IMR-90 (cell line): ENCODE measurements at regions not wholly inside any gene's neighbourhood (a gene's known extent, or its start where the extent isn't known, plus 50 kb on each side); places are given as distances from the start of the nearest gene placed in this dataset.

Experiments used
- ATAC-seq: fragments of 200-7000 bp; cut with Tn5 transposase; 2 replicates; pipeline ENCODE4 v1.9.1; 2020; ENCODE audit warnings: low read depth, mild to moderate bottlenecking, moderate library complexity
- BruUV-seq: library from RNA; stranded (reverse); fragments of 400-500 nt; replicated peaks from 2 replicates; lab custom pipeline; 2021; lab: Mats Ljungman, UMichigan
- CTCF ChIA-PET: fragments of 300-600 bp; formaldehyde crosslinking; extraction: SDS; loops from one replicate; lab custom pipeline; 2021; ENCODE audit warnings: antibody characterized with exemption; lab: Yijun Ruan, JAX
- POLR2A ChIA-PET: fragments of 300-600 bp; sonication (Branson Sonifier 250); formaldehyde crosslinking; loops from one replicate; lab custom pipeline; 2022; ENCODE audit warnings: antibody characterized with exemption; ENCODE audit not compliant: unreplicated experiment; lab: Charles Lee
- DNase-seq: peaks from one replicate; pipeline ENCODE4 v3.0.0; 2013
- H2AFZ ChIP-seq: replicated peaks from 2 replicates; pipeline ENCODE3; 2013; ENCODE audit warnings: low read length, mild to moderate bottlenecking; ENCODE audit not compliant: poor library complexity
- H2AK5ac ChIP-seq: 2 replicates; pipeline ENCODE4 v1.6.1; 2013; ENCODE audit warnings: low read depth, low read length, inconsistent platforms
- H2AK9ac ChIP-seq: replicated peaks from 2 replicates; pipeline ENCODE3; 2013; ENCODE audit warnings: mild to moderate bottlenecking, low read depth, low read length, moderate library complexity; ENCODE audit not compliant: poor library complexity
- H2BK120ac ChIP-seq: 2 replicates; pipeline ENCODE4 v1.6.1; 2013; ENCODE audit warnings: low read depth, low read length, inconsistent platforms
- H2BK15ac ChIP-seq: 3 replicates; pipeline ENCODE4 v1.6.1; 2013; ENCODE audit warnings: low read depth, low read length, inconsistent platforms
- H2BK20ac ChIP-seq: 2 replicates; pipeline ENCODE4 v1.6.1; 2013; ENCODE audit warnings: low read depth, mild to moderate bottlenecking, inconsistent platforms, low read length, moderate library complexity
- H2BK5ac ChIP-seq: 2 replicates; pipeline ENCODE4 v1.6.1; 2013; ENCODE audit warnings: mild to moderate bottlenecking, low read depth, low read length, inconsistent platforms; ENCODE audit not compliant: poor library complexity, severe bottlenecking
- H3K14ac ChIP-seq: replicated peaks from 2 replicates; pipeline ENCODE4 v1.6.1; 2013; ENCODE audit warnings: low read depth, low read length, inconsistent platforms
- H3K18ac ChIP-seq: 2 replicates; pipeline ENCODE4 v1.6.1; 2013; ENCODE audit warnings: low read depth, low read length, control low read depth
- H3K23ac ChIP-seq: 2 replicates; pipeline ENCODE4 v1.6.1; 2013; ENCODE audit warnings: low read depth, low read length, inconsistent platforms
- H3K27ac ChIP-seq: 2 replicates; pipeline ENCODE4 v1.5.1; 2013; ENCODE audit warnings: mild to moderate bottlenecking, control low read depth, low read length; ENCODE audit not compliant: insufficient read depth
- H3K27me3 ChIP-seq: 2 replicates; pipeline ENCODE4 v1.6.1; 2013; ENCODE audit warnings: low read length; ENCODE audit not compliant: control insufficient read depth, insufficient read depth
- H3K36me3 ChIP-seq: 2 replicates; pipeline ENCODE4 v1.6.1; 2013; ENCODE audit warnings: low read length, mixed read lengths; ENCODE audit not compliant: control insufficient read depth, insufficient read depth
- H3K4ac ChIP-seq: 2 replicates; pipeline ENCODE4 v1.6.1; 2013; ENCODE audit warnings: low read depth, low read length, inconsistent platforms
- H3K4me1 ChIP-seq: 2 replicates; pipeline ENCODE4 v1.6.1; 2013; ENCODE audit warnings: low read length, mixed read lengths; ENCODE audit not compliant: control insufficient read depth, insufficient read depth
- H3K4me2 ChIP-seq: 2 replicates; pipeline ENCODE4 v1.6.1; 2013; ENCODE audit warnings: low read depth, mild to moderate bottlenecking, control low read depth, low read length, moderate library complexity
- H3K4me3 ChIP-seq: 2 replicates; pipeline ENCODE4 v1.5.1; 2013; ENCODE audit warnings: low read depth, mild to moderate bottlenecking, control low read depth, low read length, moderate library complexity; ENCODE audit not compliant: insufficient read depth
- H3K56ac ChIP-seq: 2 replicates; pipeline ENCODE4 v1.6.1; 2013; ENCODE audit warnings: low read length, inconsistent platforms; ENCODE audit not compliant: insufficient read depth; ENCODE audit errors: extremely low read depth
- H3K79me1 ChIP-seq, 2 experiments: 2 replicates each; pipeline ENCODE4 v1.6.1; 2013; ENCODE audit warnings: low read length in 2 of 2, inconsistent platforms in 1 of 2, low read depth in 1 of 2
- H3K9ac ChIP-seq: 2 replicates; pipeline ENCODE4 v1.6.1; 2013; ENCODE audit warnings: low read depth, low read length, control low read depth
- H3K9me1 ChIP-seq: 2 replicates; pipeline ENCODE4 v1.6.1; 2013; ENCODE audit warnings: low read length, inconsistent platforms; ENCODE audit not compliant: insufficient read depth
- H3K9me3 ChIP-seq: 2 replicates; pipeline ENCODE4 v1.6.1; 2013; ENCODE audit warnings: low read length; ENCODE audit not compliant: control insufficient read depth, insufficient read depth
- H4K20me1 ChIP-seq: 2 replicates; pipeline ENCODE4 v1.6.1; 2013; ENCODE audit warnings: low read length, inconsistent platforms; ENCODE audit not compliant: insufficient read depth
- H4K5ac ChIP-seq: 2 replicates; pipeline ENCODE4 v1.6.1; 2013; ENCODE audit warnings: mild to moderate bottlenecking, low read depth, low read length, control low read depth
- H4K8ac ChIP-seq, 2 experiments: 2 replicates each; pipeline ENCODE4 v1.6.1; 2013; ENCODE audit warnings: low read depth in 2 of 2, low read length in 2 of 2, control low read depth in 1 of 2, inconsistent platforms in 1 of 2
- H4K91ac ChIP-seq: 2 replicates; pipeline ENCODE4 v1.6.1; 2013; ENCODE audit warnings: low read depth, low read length, inconsistent platforms; ENCODE audit not compliant: insufficient read depth
- CEBPB ChIP-seq: IDR thresholded peaks from 2 replicates; pipeline ENCODE4 v1.6.1; 2012; ENCODE audit warnings: low read depth, low read length, improper control_type of control experiment
- MAFK ChIP-seq: IDR thresholded peaks from 2 replicates; pipeline ENCODE4 v1.6.1; 2012; ENCODE audit warnings: low read depth, low read length, improper control_type of control experiment
- MAZ ChIP-seq: IDR thresholded peaks from 2 replicates; pipeline ENCODE4 v1.6.1; 2012; ENCODE audit warnings: low read depth, mild to moderate bottlenecking, low read length, improper control_type of control experiment, moderate library complexity, borderline replicate concordance
- MXI1 ChIP-seq: IDR thresholded peaks from 2 replicates; pipeline ENCODE4 v1.6.1; 2012; ENCODE audit warnings: low read depth, mild to moderate bottlenecking, low read length, moderate library complexity, borderline replicate concordance
- NFE2L2 ChIP-seq: fragments of 150-350 bp; IDR thresholded peaks from 2 replicates; pipeline ENCODE4 v1.6.1; 2016; ENCODE audit warnings: low read depth, mild to moderate bottlenecking, low read length
- RAD21 ChIP-seq: IDR thresholded peaks from 2 replicates; pipeline ENCODE4 v1.6.1; 2012; ENCODE audit warnings: low read length, improper control_type of control experiment
- WGBS, 2 experiments: methylation state at CpG; one replicate each; pipeline versions ENCODE4 v1.1.5 to v1.1.7; 2013; ENCODE audit warnings: missing lambda C conversion rate in 2 of 2; ENCODE audit not compliant: insufficient read length in 1 of 2; ENCODE audit errors: extremely low coverage in 2 of 2; 5-methylcytosine and 5-hydroxymethylcytosine counted together
- dilution Hi-C: fragments of 300-500 bp; cut with HindIII; formaldehyde crosslinking; loops from one replicate; pipeline ENCODE4 v1.14.3; 2018; ENCODE audit warnings: low sequenced_read_pairs; ENCODE audit not compliant: unreplicated experiment
- in situ Hi-C: fragments of 300-500 bp; cut with MboI; formaldehyde crosslinking; loops from 3 replicates; pipeline ENCODE4 v1.14.3; 2019; ENCODE audit warnings: low sequenced_read_pairs, inconsistent platforms, mixed read lengths
- intact Hi-C: fragments of 100-400 bp; cut with micrococcal nuclease; formaldehyde crosslinking; loops from 2 replicates; pipeline ENCODE4 v1.10.0; 2022

DNA sequence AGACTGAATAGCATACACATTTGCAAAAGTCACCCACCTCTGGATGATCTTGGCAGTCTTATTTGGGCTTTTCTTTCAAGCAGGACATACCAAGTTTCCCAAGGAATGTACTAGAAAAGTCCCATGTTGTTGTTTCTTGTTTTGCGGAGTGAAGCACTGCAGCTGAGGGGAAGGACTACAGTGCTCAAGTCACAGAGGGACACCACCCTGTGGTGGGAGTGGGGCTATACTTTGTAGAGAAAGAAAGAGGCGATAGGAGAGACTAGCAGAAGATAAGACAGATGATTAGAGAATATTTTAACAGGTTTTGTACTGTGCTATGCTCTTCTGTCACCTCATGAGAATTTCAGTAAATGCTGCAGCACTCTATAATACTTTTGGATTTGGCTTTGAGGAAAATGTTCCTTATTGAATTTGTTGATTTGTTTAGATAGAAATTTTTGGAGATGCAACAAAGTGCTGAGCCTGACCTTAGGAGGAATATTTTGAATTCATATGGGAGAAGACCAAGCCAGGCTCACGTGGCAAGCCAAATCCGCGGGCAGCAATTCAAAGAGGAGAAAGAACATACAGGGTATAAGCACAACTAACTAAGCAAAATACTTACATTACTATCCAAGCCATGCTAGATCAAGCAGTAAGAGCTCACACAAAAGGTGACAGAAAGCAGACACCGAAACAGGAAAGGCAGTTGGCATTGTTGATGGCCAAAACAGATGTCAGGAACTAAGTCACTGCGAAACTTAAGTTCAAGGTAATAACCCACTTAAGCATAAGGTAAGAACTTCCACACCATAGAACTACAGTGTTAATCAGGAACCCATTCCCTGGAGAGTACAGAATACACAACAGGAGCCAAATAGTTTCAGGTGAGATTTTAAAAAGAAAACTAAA lies 280.3 kb upstream of the INTU start:
- Histone ChIP-seq H3K9me3 (no peaks in the 10 kb centered on the region), H2AFZ (no peak overlapping the region), H3K79me1 (no peaks in the 10 kb centered on the region), H4K20me1 (no peaks in the 10 kb centered on the region), H3K4me2 (no peak overlapping the region), H3K27ac (no peak overlapping the region), H3K4me3 (no peak overlapping the region), H3K23ac (no peak overlapping the region), H3K56ac (no peak overlapping the region), H3K14ac (no peak overlapping the region), H3K9me1 (no peaks in the 10 kb centered on the region), H2AK9ac (no peak overlapping the region), H4K5ac (no peak overlapping the region), H2BK20ac (no peak overlapping the region), H3K18ac (no peak overlapping the region), H2BK15ac (no peak overlapping the region), H3K27me3 (no peaks in the 10 kb centered on the region), H3K9ac (no peak overlapping the region), H4K8ac (no peak overlapping the region), H3K36me3 (no peaks in the 10 kb centered on the region), H4K91ac (no peak overlapping the region), H2BK120ac (no peak overlapping the region), H2AK5ac (no peak overlapping the region), H3K4ac (no peak overlapping the region), H2BK5ac (no peak overlapping the region), H3K4me1 (no peaks in the 10 kb centered on the region)
- in situ Hi-C loops: no loop called here
- 60% methylated on average over 2 of the region's 7 CpGs; no CpG with 5 or more reads in 1 of the 2 experiments for WGBS, 2 experiments
- DNase-seq (no peak), ATAC-seq (no peak)
- ChIA-PET POLR2A (no interaction called here), CTCF (interaction anchor here (0.6 kb wide), 1 partner anchor 219 kb away, joined by 3 read pairs; no protein-coding TSS in a partner anchor)
- dilution Hi-C loops: no loop called here
- BruUV-seq: no TSS peak
- TF ChIP-seq CEBPB: no peak
- no peak for TF ChIP-seq MXI1
- no peak for TF ChIP-seq NFE2L2
- no peak for TF ChIP-seq MAFK
- TF ChIP-seq MAZ: no peak
- TF ChIP-seq RAD21: no peak
- intact Hi-C loops: no loop called here
